Activated CD4-positive, alpha-beta memory T cell treated with anti-CD3 and anti-CD28 coated beads for 36 hours (primary cell): ENCODE measurements at regions not wholly inside any gene's neighbourhood (a gene's known extent, or its start where the extent isn't known, plus 50 kb on each side); places are given as distances from the start of the nearest gene placed in this dataset.
"Not testable (repeated sequence)": the region's sequence is repeated elsewhere in the genome, so short reads cannot be mapped to it uniquely, and the experiment has no call there.

Experiments used
- CTCF ChIA-PET: fragments of 350-600 bp; sonication (Branson Sonifier 250); formaldehyde crosslinking; loops from one replicate; lab custom pipeline; 2021; ENCODE audit warnings: antibody characterized with exemption, inconsistent platforms; lab: Charles Lee
- POLR2A ChIA-PET: fragments of 350-600 bp; sonication (Branson Sonifier 250); formaldehyde crosslinking; loops from one replicate; lab custom pipeline; 2021; ENCODE audit warnings: antibody characterized with exemption; lab: Charles Lee
- DNase-seq: peaks from one replicate; pipeline ENCODE4 v3.0.0-alpha.2; 2020
- H3K27ac Mint-ChIP-seq: one replicate; pipeline ENCODE4 v1.8.0; 2021; ENCODE audit warnings: mixed read lengths
- H3K27me3 Mint-ChIP-seq: one replicate; pipeline ENCODE4 v1.8.0; 2021; ENCODE audit warnings: mixed read lengths
- H3K36me3 Mint-ChIP-seq: one replicate; pipeline ENCODE4 v1.8.0; 2021; ENCODE audit warnings: mixed read lengths
- H3K4me1 Mint-ChIP-seq: one replicate; pipeline ENCODE4 v1.8.0; 2021; ENCODE audit warnings: low read depth, mixed read lengths
- H3K4me3 Mint-ChIP-seq: one replicate; pipeline ENCODE4 v1.8.0; 2021; ENCODE audit warnings: mild to moderate bottlenecking, mixed read lengths
- H3K9me3 Mint-ChIP-seq: one replicate; pipeline ENCODE4 v1.8.0; 2021; ENCODE audit warnings: mixed read lengths
- intact Hi-C: fragments of 100-400 bp; cut with micrococcal nuclease; formaldehyde crosslinking; loops from one replicate; pipeline ENCODE4 v1.15.1; 2023

DNA sequence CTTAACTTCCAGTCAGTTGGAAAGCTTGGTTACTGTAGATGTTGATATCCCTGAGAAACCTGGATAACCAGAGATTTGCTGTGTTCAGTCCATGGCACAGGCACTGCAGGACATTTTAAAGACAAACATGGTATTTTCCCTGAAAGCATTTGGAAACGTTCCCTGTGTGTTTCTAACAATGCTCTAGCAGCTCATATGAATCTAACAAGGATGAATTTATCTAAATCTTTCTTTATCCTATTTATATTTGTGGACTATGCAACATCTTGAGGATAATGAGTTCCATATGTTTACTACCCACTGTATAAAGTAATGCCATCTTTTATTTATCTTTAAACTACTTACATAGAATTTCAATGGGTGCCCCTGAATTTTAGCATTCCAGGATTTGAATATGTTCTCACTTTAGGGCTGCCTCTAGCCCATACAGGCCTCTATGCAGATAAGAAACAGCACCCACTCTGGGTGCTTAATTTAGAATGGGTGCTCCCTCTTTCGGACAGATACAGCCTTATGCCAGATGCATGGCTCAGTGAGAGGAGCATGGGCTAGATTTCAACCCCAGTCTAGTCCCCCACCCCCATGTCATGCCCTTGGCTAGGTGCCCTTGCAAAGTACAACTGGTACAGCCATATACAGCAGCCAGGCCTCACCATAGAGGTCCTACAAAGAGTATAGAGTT is 50.6 kb upstream of the NEMP2 start:
- no peaks in the 10 kb centered on the region for H3K36me3 Mint-ChIP-seq
- ChIA-PET CTCF (interaction anchor here (1.3 kb wide), 1 partner anchor 11 kb away, joined by 3 read pairs; no protein-coding TSS in a partner anchor), POLR2A (no interaction called here)
- H3K27me3 Mint-ChIP-seq = no peaks in the 10 kb centered on the region
- no peaks in the 10 kb centered on the region for H3K9me3 Mint-ChIP-seq
- H3K27ac Mint-ChIP-seq = no peak overlapping the region
- H3K4me1 Mint-ChIP-seq = peaks cover 4% of the 10 kb centered on the region
- no peak overlapping the region for H3K4me3 Mint-ChIP-seq
- DNase-seq = no peak
- intact Hi-C loops = no loop called here

DNA sequence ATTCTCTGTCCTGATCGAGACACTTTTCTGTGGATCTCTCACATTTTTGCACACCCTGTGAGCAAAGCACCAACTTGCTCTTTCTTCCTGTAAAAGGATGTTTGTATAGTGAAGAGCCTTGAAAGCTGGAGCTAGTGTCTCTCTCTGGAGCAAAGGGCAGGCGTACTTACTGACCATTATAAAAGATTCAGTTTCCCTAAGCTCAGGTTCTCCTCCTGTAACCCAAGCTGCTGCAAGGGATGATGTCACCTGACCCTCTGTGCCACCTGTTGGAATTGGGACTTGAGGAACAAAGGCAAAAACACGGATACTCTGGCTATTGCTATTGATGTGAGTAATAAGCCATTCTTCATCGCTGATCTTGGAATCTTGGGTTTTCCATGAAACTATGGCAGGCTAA is 52.6 kb upstream of the NEMP2 start:
- intact Hi-C loops = no loop called here
- no peaks in the 10 kb centered on the region for H3K36me3 Mint-ChIP-seq
- H3K4me1 Mint-ChIP-seq = peaks cover 4% of the 10 kb centered on the region
- H3K27ac Mint-ChIP-seq = no peak overlapping the region
- CTCF ChIA-PET = no interaction called here
- no peak overlapping the region for H3K4me3 Mint-ChIP-seq
- no peak for DNase-seq
- POLR2A ChIA-PET = no interaction called here
- no peaks in the 10 kb centered on the region for H3K27me3 Mint-ChIP-seq
- no peaks in the 10 kb centered on the region for H3K9me3 Mint-ChIP-seq

- Mint-ChIP-seq H3K4me1 (no peaks in the 10 kb centered on the region), H3K36me3 (no peaks in the 10 kb centered on the region), H3K4me3 (no peak overlapping the region), H3K27ac (no peak overlapping the region), H3K27me3 (no peaks in the 10 kb centered on the region), H3K9me3 (no peaks in the 10 kb centered on the region)
- CTCF ChIA-PET = no interaction called here
- intact Hi-C loops = no loop called here
- DNase-seq = no peak
- POLR2A ChIA-PET = interaction anchor here (1.2 kb wide), 1 partner anchor 111 kb away, joined by 3 read pairs; no protein-coding TSS in a partner anchor
Measured at GRCh38 chr2:190589008-190589407, 54.5 kb upstream of the NEMP2 start.

DNA sequence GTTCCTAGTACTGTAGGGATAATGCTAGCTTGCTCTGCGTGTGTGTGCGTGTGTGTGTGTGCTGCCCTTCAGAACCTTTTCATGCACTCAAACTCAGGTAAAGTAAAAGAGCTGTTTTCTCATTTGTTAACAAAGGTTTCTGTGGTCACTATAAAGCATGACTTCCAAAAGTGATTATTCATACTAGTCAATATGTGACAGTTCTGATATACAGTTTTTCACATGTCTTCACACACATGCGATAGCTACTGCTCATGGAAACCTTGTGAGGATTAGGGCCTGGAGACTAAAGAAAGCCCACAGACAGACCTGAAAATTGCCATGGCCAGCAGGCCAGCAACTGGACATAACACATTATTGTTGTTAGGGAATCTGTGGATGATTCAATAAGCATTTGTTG is 56.9 kb upstream of the NEMP2 start:
- no peaks in the 10 kb centered on the region for H3K4me1 Mint-ChIP-seq
- H3K27ac Mint-ChIP-seq = no peak overlapping the region
- H3K9me3 Mint-ChIP-seq = peaks cover 4% of the 10 kb centered on the region
- ChIA-PET POLR2A (no interaction called here), CTCF (interaction anchor here (0.6 kb wide), 1 partner anchor 232 kb away, joined by 3 read pairs; no protein-coding TSS in a partner anchor)
- no peak overlapping the region for H3K4me3 Mint-ChIP-seq
- no peaks in the 10 kb centered on the region for H3K27me3 Mint-ChIP-seq
- H3K36me3 Mint-ChIP-seq = no peaks in the 10 kb centered on the region
- no peak for DNase-seq
- intact Hi-C loops = no loop called here

- POLR2A ChIA-PET = no interaction called here
- Mint-ChIP-seq H3K4me1 (no peaks in the 10 kb centered on the region), H3K27ac (no peak overlapping the region)
Measured at GRCh38 chr2:190592831-190593230, 56.1 kb upstream of the NAB1 start.

DNA sequence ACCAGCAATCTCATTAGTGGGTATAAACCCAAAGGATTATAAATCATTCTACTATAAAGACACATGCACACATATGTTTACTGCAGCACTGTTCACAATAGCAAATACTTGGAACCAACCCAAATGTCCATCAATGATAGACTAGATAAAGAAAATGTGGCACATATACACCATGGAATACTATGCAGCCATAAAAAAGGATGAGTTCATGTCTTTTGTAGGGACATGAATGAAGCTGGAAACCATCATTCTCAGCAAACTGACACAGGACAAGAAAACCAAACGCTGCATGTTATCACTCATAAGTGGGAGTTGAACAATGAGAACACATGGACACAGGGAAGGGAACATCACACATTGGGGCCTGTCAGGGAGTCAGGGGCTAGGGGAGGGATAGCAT is 53.0 kb upstream of the NAB1 start:
- H3K9me3 Mint-ChIP-seq, H3K27me3 Mint-ChIP-seq, POLR2A ChIA-PET, intact Hi-C loops, H3K36me3 Mint-ChIP-seq, H3K4me1 Mint-ChIP-seq, CTCF ChIA-PET, H3K27ac Mint-ChIP-seq, DNase-seq, H3K4me3 Mint-ChIP-seq: not testable (repeated sequence)

More at GRCh38 chr2:190592831-190593230, 56.1 kb upstream of the NAB1 start:
- no peak for DNase-seq
- Mint-ChIP-seq H3K4me3 (no peak overlapping the region), H3K27me3 (no peaks in the 10 kb centered on the region), H3K36me3 (no peaks in the 10 kb centered on the region), H3K9me3 (peaks cover 4% of the 10 kb centered on the region)
- intact Hi-C loops = no loop called here
- CTCF ChIA-PET = no interaction called here

DNA sequence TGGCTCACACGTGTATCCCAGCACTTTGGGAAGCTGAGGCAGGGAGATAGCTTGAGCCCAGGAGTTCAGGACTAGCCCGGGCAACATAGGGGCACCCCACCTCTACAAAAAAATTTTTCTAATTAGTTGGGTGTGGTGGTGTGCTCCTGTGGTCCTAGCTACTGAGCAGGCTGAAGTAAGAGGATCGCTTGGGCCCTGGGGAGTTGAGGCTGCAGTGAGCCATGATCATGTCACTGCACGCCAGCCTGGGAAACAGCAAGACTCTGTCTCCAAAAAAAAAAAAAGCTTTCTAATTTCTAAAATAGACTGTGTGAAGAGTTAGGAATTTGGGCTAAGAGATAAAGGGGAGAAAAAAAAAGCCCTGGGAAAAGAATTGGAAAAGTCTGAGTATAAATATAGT is 51.9 kb upstream of the NAB1 start:
- DNase-seq = no peak
- H3K27ac Mint-ChIP-seq = no peak overlapping the region
- POLR2A ChIA-PET = no interaction called here
- no peaks in the 10 kb centered on the region for H3K27me3 Mint-ChIP-seq
- intact Hi-C loops = no loop called here
- H3K4me3 Mint-ChIP-seq = no peak overlapping the region
- peaks cover 7% of the 10 kb centered on the region for H3K4me1 Mint-ChIP-seq
- peaks cover 4% of the 10 kb centered on the region for H3K9me3 Mint-ChIP-seq
- H3K36me3 Mint-ChIP-seq = no peaks in the 10 kb centered on the region
- CTCF ChIA-PET = no interaction called here

DNA sequence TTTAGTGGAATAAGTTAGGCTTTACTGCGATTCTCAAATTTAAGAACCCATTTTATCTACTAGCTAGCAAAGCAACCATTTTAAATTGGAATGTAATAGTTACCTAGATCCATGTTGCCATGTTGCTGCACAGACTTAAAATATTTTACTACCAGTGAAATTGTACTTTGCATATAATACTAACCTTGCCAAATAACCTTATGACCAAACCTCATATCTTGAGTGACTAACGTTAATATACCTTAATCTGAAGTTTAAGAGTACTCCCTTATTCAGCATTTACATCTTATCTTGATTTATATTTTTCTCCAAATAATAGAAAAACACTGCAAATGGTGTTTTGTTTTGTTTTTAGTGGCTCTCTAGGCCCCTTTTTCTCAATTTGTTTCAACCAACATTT is 50.3 kb upstream of the NAB1 start:
- no peak overlapping the region for H3K4me3 Mint-ChIP-seq
- H3K4me1 Mint-ChIP-seq = peaks cover 7% of the 10 kb centered on the region
- no peak for DNase-seq
- H3K9me3 Mint-ChIP-seq = peaks cover 4% of the 10 kb centered on the region
- CTCF ChIA-PET = no interaction called here
- H3K27ac Mint-ChIP-seq = no peak overlapping the region
- no peaks in the 10 kb centered on the region for H3K36me3 Mint-ChIP-seq
- intact Hi-C loops = no loop called here
- no peaks in the 10 kb centered on the region for H3K27me3 Mint-ChIP-seq
- POLR2A ChIA-PET = no interaction called here

- Mint-ChIP-seq H3K36me3 (no peaks in the 10 kb centered on the region), H3K27ac (no peak overlapping the region), H3K4me1 (peaks cover 7% of the 10 kb centered on the region), H3K27me3 (no peaks in the 10 kb centered on the region), H3K9me3 (peaks cover 4% of the 10 kb centered on the region), H3K4me3 (no peak overlapping the region)
- no peak for DNase-seq
- intact Hi-C loops = no loop called here
- ChIA-PET POLR2A (no interaction called here), CTCF (no interaction called here)
Measured at GRCh38 chr2:190599073-190599472, 49.8 kb upstream of the NAB1 start.
